D721Med (cell line): ENCODE measurements at regions not wholly inside any gene's neighbourhood (a gene's known extent, or its start where the extent isn't known, plus 50 kb on each side); places are given as distances from the start of the nearest gene placed in this dataset.

Source experiments
- DNase-seq: peaks from one replicate; pipeline ENCODE4 v3.0.0; 2011; ENCODE audit warnings: low spot score; ENCODE audit not compliant: insufficient read length
- FAIRE-seq: peaks from 2 replicates; lab custom pipeline; 2011; peaks lifted over from hg19 to GRCh38; lab: Jason Lieb, UNC
- CTCF ChIP-seq: IDR thresholded peaks from 2 replicates; pipeline ENCODE4 v1.5.1; 2012; ENCODE audit warnings: mild to moderate bottlenecking, control low read depth; ENCODE audit not compliant: insufficient read depth; ENCODE audit errors: missing control alignments

- FAIRE-seq = no peak
- TF ChIP-seq CTCF = no peak
- no peak for DNase-seq
These were observed 236.4 kb downstream of the NFATC2 start for GRCh38 chr20:51306081-51306480.

- FAIRE-seq = no peak
- no peak for TF ChIP-seq CTCF
- no peak for DNase-seq
These were observed 237.0 kb downstream of the NFATC2 start for GRCh38 chr20:51305316-51306052.

- no peak for TF ChIP-seq CTCF
- no peak for DNase-seq
- no peak for FAIRE-seq
These were observed 238.5 kb downstream of the NFATC2 start for GRCh38 chr20:51303731-51304670.

GRCh38 chr20:51301026-51301425 lies 241.5 kb downstream of the NFATC2 start:
- TF ChIP-seq CTCF = no peak
- FAIRE-seq = no peak
- DNase-seq = no peak

- FAIRE-seq (no peak), DNase-seq (no peak)
- no peak for TF ChIP-seq CTCF
These were observed 242.4 kb downstream of the NFATC2 start for GRCh38 chr20:51300104-51300503.

GRCh38 chr20:51299413-51299812 lies 243.1 kb downstream of the NFATC2 start:
- DNase-seq (no peak), FAIRE-seq (no peak)
- TF ChIP-seq CTCF = no peak
